Femur (tissue), 1 donor: ENCODE measurements at regions not wholly inside any gene's neighbourhood (a gene's known extent, or its start where the extent isn't known, plus 50 kb on each side); places are given as distances from the start of the nearest gene placed in this dataset.

Experiments
- DNase-seq: peaks from one replicate; pipeline ENCODE4 v3.0.0-alpha.2; 2017

DNA sequence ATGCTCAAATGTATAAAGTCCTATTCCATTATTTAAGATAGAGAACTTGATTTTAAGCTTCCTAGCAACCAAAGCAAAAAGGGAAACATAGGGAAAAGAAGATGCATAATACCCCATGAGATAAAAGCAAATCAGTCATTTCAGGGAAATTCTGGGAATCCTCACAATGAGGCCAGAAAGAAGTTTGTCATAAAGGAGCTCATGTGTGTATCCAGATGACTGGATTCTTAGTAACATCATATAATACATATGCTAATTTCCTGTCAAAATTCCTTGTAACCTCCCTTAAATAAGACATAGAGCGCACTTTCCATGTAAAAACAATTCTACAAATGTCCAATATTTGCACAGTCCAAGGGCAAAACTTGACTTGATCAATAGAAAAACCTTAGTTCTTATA is 411.0 kb upstream of the WWC1 start:
- no peak for DNase-seq

DNA sequence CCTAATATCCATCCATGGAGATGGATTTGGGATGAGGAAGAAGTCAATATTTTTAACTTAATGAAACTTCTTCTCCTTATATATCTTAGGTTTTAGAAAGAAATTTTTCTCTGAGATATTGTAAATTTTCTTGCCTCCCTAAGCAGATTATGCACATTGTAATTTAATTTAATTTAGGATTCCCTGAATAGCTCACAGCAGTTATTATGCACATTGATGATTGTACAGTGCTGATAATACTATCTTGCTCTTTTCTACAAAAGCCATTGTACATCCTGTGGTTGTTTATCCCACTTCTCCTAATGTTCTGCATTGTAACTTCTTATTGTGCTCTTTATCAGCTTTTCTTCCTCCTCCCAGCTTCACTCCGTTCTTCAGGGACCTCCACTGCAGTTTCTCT is 410.4 kb upstream of the WWC1 start:
- DNase-seq: no peak

DNA sequence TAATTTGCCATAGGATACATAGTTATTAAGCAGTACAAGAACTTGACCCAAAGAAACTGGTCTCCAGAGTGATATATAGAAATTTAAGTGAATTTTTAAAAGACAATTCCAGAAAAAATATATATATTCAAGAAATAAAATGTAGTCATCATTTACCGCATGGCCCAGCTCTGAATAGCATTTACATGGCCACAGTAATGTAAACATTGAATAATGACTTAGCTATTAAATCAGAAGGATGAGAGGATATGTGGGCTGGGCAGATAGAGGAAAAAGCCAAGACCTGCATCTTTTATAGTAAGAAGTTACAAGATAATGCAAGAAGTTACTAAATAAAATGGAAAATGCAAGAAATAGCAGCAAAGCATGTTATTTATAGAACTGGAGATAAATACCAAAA is 405.2 kb upstream of the WWC1 start:
- DNase-seq: no peak

DNA sequence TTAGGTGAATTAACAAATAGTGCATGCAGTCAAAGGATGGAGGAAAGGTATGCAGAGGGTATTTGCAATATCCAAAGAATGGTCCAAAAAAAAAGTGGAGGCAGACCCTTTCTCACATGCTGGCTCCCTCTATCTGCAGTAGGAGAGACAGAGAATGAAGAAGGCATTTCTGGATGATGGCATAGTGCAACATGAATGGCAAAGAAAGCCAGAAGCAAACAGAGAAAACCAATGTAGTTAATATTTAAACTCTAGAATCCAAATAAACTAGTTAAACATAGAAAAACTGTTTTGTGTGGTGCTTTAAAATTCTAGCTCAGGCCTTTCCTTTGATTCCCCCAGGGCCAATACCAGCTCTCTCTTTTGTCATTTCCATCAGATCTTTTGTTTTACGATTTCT is 403.1 kb upstream of the WWC1 start:
- DNase-seq: no peak

DNA sequence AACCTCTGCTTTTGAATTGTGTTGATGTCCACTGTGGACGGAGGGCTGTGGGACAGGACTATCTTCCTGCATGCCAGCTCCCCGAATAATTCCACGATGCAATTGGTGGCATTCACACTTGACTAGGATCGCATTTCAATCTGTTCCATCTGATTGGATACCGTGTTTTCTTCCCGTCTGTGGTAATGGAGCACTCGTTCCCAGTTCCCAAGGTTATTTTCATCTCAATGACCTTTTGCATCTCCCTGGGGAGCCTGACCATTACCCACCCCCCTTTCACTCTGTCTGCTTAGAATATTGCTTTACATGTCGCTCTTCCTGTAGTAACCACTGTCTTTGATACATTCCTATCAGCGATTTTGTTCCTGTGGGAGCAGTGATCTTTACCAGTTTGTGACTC is 402.2 kb upstream of the WWC1 start:
- DNase-seq: no peak

DNA sequence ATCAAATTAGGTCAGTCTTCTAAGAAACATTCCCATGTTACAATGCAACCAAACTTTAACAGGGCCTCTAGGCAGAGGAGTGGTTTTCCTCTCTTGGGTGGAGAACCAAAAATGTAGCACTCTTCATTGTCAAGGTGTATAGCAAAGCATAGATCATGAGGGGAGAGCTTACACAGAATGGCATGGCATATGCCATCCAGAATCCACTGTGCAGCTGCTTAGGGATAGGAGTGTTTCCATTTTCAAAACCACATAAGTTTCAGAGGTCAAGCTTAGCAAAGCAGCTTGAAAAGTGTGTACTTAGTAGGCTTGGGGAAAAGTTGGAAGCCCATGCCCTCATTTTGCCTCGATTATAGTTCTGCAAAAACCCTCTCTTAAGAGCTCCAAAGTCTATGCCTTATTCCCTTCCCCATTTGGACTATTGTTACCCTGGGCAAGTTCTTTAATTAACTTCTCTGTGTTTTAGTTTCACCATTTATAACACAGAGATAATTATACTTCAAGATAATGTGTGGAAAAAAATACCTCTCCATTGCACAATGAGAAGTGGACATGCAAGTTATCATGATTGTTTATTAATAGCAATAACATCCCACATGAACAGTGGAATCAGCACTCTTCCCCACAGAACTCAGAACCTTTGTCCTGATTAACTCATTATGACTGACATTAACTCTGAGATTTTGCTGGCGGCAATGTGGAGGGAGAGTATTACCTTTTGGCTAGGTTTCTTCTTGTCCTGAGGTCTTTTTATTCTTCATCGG is 398.9 kb upstream of the WWC1 start:
- DNase-seq: no peak

DNA sequence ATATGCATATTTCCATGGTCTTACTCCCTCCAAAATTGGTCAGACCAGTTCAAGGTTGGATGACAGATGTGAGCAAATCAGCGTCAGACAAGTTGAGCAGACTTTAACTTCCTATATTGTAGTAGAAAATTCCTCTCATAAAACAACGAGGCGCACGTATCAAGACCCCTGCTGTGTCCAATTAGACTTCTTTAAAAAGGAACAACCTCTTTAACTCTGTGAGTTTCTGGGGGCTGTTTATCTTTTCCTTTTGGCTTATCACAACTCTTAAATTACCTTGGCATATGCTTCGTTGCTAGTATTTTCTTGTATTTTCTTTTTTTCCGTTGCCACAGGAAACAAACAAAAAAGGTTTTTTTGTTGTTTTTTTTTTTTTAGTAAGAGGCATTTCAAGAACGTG is 398.2 kb upstream of the WWC1 start:
- DNase-seq: no peak

DNA sequence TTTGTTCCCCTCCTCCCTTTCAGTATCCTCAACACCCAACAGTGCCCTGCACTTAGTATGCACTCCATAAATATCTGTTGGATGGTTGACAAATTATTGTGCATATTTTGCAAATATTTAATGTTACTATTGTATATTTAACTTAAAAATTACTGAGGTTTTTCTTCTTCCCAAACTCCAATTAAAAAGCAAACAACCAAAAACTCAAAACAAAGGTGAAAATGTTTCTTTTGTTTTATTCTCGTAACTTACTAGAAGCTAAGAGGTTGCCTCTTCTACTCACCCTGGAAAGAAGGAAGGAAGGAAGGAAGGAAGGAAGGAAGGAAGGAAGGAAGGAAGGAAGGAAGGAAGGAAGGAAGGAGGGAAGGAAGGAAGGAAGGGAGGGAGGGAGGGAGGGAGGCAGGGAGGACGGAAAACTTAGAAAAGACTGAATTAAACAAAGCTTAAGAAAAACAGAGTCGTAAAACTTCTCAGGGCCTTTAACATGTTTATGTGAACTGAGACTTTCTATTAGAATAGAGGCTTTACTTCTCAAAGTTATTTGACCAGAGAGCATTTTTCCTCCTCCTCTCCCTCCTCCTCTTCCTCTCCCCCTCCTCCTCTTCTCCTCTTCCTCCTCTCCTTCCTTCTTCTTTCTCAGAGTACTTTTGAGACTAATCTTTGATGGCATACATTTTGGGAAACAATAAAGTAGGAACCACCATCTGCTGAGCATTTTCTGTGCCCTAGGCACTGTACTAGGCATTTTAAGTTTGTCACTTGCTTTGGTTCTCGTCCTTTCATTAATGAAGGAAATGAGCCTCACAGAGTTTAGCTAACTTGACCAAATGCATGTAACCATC is 396.6 kb upstream of the WWC1 start:
- no peak for DNase-seq

DNA sequence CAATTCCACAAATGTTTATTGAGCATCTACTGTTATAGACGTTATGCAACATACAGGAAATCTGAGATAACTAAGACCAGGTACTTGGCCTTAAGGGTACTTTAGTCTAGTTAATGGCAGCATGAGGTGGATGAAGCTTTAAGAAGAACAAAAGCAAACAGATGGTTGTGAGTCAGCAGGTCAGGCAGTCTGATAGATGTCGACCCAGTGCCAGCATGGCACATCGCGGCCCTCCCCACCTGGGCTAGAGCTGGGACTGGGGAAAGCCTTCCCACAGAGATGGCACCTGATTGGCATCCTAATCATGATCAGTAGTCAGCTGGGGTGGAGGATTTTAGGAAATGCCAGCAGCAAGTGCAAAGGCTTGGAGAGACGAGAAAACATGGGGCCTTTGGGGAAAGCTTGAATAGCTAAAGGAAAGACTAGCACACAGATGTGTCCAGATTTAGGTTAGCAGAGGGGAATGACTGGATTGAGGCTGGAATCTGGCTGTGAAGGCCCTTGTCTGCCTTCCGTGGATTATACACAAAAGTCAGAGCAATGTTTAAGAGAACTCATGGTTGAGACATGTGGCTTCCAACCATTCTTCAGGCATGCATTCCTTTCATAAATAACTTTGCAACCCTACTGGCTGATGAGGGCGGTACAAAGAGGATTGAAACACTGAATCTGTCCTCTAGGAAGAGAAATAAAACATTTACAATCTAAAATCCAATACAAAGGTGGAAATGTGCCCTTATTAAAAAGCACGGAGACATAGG is 395.4 kb upstream of the WWC1 start:
- DNase-seq: no peak

DNA sequence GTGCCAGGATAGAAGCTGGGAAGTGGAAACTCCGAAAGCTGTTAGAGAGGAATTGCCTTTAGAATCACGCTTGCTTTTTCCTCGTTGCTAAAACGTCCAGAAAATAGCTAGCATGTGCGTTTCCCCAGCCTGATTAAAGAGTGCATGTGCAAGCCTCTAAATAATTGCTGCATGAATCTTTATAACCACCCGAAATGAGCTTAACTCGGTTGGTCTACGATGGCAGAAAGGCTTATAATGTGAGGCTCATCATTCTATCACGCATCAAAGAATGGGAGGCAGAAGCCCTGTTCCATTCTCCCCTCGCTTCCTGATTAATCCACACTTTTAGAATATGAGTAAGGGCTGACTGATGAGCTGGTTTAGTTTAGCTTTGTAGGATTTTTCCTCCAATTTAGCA is 394.6 kb upstream of the WWC1 start:
- DNase-seq: no peak

DNA sequence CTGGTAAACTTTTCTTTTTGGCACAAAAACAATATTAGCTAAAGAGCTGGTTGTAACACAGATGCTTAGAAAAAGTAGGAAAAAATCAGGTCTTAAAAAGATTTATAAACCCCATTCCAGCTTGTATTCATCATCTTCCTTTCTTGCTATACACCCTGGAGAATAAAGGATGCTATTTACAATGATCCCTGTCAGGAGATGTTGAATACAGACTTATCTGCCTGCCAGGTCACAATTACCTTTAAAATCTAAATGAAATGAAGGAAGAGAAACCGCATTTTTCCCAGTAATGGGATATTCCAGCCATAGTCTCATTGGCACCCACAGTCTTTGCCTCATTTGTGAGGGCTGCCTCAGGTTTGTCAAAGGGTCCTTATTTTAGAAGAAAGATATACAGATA is 394.1 kb upstream of the WWC1 start:
- no peak for DNase-seq

DNA sequence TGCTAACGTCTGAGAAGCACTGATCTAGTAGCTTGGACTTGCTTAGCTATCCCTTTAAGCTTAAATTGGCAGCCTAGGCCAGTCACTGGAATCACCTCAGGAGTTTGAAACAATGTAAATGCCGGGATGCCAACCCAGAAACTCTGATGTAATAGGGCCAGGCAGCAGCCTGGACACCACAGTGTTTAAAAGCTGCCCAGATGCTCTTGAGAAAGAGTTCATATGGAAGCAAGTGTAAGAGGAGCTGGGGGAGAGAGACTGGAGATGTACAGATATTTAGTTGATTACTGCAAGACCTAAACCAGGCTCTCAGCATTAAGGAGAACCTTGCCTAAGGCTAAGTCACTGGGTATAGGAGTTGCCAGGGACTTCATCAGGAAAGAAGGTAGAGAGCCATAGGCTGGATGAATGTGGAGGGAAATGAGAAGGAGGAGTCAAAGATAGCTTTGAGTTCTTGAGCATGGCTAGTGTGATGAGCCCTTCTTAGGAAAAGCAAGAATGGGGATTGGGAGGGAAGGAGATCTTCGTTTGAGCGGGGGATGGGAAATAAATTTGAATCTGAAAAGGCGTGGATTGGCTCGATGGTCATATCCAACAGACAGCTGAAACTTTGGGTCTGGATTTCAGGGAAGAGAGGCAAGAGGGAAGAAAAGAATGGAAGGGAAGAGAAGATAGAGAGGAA is 392.9 kb upstream of the WWC1 start:
- no peak for DNase-seq

DNA sequence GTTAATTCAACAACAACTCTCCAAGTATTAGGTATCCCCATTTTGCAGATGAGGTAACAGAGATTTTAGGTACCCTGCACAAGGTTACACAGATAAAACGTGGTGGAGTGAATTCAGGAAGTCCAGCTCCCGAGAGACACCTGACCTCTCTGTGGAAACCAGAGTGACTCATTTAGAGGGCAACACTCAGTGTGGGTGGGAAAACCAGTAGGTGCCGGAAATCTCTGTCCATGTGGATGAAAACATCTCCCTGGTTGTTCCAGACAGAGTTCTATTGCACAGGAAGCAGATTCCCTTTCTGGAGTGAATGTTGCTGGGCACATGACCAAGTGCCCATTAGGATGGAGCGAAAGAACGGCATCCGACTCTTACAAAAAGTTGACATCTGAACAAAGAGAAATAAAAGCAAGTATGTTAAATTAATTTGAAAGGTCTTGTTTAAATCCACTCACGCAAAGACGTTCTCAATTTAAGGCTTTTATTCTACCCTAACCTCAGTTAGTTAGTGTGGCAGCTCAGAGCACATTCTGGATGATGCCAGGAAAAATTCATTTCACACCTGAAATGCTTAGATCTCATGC is 391.9 kb upstream of the WWC1 start:
- no peak for DNase-seq

DNA sequence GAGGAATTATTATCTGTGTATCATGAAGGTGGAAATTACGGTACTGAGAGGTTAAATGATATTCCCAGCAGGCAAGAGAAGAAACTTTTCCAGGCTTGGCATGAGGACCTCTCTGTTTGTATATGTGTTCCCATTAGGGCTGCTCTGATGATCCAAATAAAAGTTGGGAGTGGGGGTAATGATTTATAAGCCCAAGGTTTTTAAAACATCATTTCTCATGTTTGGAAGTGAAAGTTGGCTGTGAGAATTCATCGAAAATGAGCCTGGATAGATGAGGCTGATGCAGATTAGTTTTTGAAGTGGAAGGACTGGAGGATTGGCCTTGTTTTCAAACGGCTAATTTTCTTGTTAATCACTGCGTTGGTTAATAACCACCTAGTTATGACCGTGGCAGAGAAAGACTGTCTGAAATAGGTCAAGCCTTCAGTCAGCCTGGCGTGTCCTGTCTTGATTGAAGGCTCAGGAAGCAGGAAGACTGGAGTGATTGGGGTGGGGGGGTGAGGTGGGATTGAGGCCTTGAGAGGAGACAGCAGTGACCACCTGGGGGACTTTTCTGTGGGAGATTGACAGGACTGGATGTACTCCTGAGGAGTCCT is 391.0 kb upstream of the WWC1 start:
- DNase-seq: no peak

DNA sequence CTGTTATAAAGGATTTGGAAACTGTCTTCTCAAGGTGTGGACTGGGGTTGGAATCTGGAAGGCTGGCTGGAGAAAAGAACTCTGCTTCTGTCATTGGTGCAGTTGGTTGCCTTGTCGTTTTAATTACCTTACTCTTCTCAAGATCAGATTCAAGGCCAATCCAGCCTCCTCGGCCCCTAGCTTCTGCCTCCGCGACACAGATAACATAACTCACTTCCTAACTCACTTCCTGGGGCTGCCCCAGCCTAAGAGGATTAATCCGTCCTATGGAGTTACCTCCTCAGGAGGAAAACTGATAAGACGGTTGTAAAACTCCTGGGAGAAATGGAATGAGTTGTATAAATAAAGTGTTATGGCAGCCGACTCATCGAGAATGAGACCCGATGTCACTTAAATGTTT is 389.1 kb upstream of the WWC1 start:
- no peak for DNase-seq

DNA sequence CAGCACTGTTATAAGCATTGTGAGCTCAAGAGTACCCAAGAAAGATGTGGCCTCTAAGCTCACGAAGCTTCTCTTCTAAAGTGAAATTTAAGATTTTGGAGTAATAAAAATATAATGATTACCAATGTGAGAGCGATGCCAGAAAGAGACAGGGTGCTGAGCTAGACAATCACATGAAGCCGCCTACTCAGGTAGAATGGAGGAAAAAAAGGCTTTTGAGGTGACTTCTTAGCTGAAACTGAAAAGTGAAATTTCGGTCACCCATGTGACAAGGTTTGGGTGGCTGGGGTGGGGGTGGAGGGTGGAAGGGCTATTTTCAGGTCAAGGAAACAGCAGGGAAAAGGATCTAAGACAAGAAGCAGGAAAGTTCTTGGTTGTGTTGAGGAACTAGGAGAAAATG is 388.2 kb upstream of the WWC1 start:
- DNase-seq: no peak

DNA sequence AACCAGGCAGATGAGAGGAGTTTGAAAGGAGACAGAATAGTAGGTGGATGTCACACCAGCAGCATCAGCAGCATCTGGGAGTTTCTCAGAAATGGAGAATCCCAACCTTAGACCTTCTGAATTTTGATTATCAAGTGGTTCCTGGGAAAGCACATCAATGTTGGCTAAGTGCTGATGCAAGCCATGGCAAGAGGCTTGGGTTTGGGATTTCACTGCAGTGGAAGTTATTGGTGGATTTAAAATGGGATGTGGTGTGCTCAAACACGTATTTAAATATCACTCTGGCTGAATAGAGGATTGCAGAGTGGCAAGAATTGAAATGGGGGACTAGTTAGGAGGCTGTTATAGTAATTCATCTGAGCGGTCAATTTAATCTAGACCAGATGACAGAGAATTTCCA is 387.8 kb upstream of the WWC1 start:
- DNase-seq: no peak

DNA sequence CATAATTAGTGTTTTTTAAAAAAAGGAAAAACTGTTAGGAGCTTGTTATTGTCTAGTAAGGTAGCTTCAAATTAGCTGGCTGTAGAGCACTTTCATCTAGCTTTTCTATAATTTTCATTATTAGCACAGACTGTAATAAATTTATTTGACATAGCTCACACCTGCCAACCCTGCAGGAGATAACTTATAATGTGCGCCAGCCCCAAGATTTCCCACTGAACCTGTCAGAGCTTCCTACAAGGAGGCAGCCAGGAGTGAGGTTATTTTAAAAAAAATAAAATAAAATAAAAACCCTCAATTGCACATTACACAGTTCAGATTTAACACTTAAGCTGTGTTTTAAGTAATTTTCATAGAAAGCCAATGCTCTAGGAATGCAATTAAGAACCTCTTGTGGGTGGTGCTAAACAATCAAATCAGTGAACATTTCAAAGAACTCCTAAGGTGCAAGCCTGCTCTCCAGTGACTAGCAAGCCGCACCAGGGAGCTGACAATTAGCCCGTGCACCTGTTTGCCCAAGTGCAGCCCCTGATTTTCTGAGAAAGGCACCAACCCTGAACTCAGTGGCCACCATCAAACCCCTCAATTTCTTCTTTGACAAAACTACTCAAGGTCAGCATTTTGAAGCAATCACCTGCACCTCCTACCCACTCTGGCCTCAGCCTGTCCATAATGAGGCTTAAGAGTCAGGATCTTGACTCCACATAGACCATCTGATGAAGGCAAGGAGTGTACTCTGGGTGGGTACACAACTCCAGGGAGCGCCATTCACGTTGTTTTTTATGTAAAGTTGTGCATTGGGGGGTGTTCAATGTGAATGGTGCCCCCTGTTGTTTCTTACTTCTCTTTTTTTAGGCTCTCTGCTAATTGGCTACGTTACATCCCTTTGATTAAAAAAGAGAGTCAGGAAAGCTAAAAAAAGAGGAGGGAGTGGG is 385.3 kb upstream of the WWC1 start:
- no peak for DNase-seq

DNA sequence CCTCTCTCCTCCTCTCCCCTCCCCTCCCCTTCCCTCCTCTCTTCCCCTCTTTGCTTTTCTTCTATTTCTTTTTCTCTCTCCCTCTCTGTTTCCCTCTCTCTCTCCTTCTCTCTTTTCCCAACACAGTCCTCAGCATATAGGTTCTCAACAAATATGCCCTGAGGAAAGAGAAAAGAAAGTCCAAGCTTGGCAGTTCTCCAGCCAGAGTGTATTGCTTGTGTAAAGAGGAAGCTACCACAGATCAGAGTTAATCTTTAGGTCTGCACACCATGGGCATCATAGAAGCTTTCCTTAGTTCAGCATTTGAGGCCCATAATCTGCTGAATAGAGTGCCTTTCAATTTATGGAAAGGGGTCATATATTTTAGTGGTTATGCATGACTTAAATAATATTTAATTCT is 382.8 kb upstream of the WWC1 start:
- no peak for DNase-seq

DNA sequence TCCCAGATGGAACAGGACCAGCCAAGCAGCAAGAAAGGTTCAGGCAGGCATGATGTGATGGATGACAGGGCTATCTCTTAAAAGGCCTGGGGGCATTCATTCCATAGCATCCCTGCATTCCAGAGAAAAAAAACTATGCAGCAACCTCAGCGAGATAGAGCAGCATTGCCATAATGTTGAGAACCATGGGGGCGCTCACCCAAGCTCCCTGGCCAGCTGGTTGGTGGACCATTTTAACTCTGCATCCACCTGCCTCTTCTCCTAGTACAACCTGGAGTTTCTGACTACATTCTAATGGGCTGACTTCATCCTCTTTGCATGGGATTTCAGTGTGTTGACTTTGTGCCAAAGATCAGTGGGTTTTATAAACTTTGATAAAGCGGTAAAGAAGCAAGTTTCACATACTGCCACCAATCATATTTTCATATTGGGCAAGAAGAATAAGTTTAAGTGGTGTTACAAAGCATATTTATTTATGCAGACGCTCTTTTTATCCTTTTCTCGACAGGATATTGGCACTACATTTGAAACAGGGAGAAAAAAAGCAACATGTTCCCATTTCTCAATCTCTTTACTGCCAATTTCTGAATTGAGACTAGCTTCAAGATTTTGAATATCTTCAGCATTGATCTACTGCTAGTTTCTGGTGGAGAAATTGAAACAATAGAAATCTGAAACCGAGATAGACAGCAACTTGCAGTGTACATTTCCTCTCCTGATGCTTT is 378.3 kb upstream of the WWC1 start:
- no peak for DNase-seq

DNA sequence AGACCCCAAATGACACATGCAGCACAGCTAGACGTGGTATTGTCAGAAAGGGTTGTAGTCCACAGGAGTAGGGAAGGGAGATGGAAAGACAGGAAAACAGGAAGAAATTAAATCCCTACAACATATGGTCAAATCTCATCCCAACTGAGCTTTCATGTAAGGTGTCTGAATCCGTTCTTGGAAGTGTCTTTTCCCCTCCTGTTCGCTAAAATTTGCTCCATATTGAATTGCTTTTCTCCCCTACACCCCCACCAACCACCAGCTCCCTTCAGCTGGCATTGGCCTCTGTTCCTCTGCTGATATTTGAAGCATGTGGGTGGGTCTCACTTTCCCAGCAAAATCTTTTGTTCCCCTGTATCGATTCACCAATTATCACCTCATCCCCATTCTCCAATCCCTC is 376.2 kb upstream of the WWC1 start:
- DNase-seq: no peak
